WERI-Rb-1 (cell line): ENCODE measurements at regions not wholly inside any gene's neighbourhood (a gene's known extent, or its start where the extent isn't known, plus 50 kb on each side); places are given as distances from the start of the nearest gene placed in this dataset.
"Not testable (repeated sequence)": the region's sequence is repeated elsewhere in the genome, so short reads cannot be mapped to it uniquely, and the experiment has no call there.

Source experiments
- DNase-seq: peaks from one replicate; pipeline ENCODE4 v3.0.0-alpha.2; 2020
- H3K27ac ChIP-seq: fragments of 250-450 bp; sonication (Bioruptor Pico); 2 replicates; pipeline ENCODE4 v1.5.1; 2020; ENCODE audit warnings: mild to moderate bottlenecking, moderate library complexity
- H3K27me3 ChIP-seq: fragments of 250-450 bp; sonication (Bioruptor Pico); 2 replicates; pipeline ENCODE4 v1.5.1; 2021; ENCODE audit warnings: mild to moderate bottlenecking, low read depth, moderate library complexity; ENCODE audit not compliant: insufficient read depth, severe bottlenecking
- H3K36me3 ChIP-seq: fragments of 250-450 bp; sonication (Bioruptor Pico); 2 replicates; pipeline ENCODE4 v1.5.1; 2020; ENCODE audit warnings: mild to moderate bottlenecking, moderate library complexity
- H3K4me3 ChIP-seq: 2 replicates; pipeline ENCODE4 v1.5.1; 2011; ENCODE audit warnings: low read depth, mild to moderate bottlenecking, control low read depth, low read length
- H3K9me3 ChIP-seq: fragments of 250-450 bp; sonication (Bioruptor Pico); 2 replicates; pipeline ENCODE4 v1.5.1; 2021; ENCODE audit warnings: mild to moderate bottlenecking, moderate library complexity; ENCODE audit not compliant: severe bottlenecking
- TF ChIP-seq, protein P1 (sequence below): IDR thresholded peaks from 2 replicates; pipeline ENCODE4 v1.5.1; 2011; ENCODE audit warnings: low read depth, mild to moderate bottlenecking, control low read depth, inconsistent platforms, low read length

DNA sequence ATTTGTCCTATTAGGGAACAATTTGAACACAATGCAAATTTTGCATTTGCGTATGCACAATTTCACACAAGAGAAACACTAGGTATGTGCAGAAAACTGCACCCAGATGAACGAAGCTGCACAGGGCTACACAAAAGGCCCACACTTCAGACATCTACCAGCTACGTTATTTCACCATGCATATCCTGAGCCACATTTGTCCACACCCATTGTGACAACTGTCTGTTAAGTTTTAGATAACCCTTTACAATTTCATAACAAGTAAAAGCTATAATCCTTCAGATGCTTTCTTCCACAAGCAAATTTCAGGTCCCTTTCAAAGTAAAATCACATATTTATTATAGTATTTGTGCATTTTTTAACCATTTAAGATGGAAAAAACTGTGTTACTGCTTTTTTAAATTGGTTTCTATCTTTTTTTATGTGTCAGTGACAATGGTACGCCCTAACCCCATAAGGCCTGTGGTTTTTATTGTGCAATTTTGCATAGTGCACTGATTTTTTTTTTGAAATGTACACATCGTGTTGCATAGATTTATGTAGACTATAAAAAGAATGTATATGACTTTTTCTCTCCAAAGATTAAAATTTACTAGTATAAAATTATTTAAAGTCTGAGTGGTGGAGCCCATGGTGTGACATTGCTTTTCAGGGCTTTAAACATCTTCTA lies 87.8 kb upstream of the BTG1 start:
- H3K27ac ChIP-seq: no peak overlapping the region
- TF ChIP-seq, protein P1, sequence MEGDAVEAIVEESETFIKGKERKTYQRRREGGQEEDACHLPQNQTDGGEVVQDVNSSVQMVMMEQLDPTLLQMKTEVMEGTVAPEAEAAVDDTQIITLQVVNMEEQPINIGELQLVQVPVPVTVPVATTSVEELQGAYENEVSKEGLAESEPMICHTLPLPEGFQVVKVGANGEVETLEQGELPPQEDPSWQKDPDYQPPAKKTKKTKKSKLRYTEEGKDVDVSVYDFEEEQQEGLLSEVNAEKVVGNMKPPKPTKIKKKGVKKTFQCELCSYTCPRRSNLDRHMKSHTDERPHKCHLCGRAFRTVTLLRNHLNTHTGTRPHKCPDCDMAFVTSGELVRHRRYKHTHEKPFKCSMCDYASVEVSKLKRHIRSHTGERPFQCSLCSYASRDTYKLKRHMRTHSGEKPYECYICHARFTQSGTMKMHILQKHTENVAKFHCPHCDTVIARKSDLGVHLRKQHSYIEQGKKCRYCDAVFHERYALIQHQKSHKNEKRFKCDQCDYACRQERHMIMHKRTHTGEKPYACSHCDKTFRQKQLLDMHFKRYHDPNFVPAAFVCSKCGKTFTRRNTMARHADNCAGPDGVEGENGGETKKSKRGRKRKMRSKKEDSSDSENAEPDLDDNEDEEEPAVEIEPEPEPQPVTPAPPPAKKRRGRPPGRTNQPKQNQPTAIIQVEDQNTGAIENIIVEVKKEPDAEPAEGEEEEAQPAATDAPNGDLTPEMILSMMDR: no peak
- no peaks in the 10 kb centered on the region for H3K9me3 ChIP-seq
- DNase-seq: no peak
- H3K4me3 ChIP-seq: no peak overlapping the region
- H3K36me3 ChIP-seq: no peaks in the 10 kb centered on the region
- H3K27me3 ChIP-seq: no peaks in the 10 kb centered on the region

DNA sequence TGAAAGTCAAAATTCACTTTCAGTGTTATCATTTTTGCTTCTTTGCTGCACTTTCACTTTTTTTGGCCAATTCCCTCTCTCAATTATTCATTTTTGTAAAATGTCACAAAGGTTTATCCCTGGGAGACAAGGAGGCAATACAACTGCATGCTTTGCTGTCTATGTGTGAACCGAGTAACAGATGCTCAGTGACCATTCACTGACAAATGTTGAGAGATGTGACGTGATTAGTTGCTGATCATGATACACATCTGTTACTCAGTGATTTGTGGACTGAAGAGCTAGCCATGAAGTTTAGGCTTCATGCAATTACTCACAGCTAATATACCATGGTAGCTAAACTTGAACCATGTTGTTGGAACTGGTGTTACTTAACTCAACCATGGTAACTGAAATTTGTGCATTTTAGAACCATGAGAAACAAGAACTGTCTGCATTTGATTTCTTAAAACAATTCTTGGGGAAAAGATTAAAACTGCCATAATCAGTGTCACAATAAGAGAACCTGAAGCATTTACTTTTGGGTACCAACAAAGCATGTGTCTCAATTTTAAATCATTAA lies 86.8 kb upstream of the BTG1 start:
- DNase-seq, H3K27ac ChIP-seq: not testable (repeated sequence)

DNA sequence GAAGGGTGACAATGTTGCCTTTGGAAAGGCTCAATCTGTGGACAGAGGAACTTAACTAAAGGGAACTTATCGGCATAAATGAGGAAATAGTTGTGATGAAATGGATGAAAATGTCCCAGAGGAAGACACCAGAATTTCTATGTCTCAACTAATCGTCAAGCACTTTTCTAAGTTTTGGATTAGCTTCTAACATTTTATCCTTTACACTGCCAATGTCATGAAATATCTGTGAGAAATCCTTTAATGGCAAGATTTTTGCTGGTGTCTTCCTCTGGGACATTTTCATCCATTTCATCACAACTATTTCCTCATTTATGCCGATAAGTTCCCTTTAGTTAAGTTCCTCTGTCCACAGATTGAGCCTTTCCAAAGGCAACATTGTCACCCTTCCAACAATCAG lies 86.3 kb upstream of the BTG1 start:
- not testable (repeated sequence) for H3K27ac ChIP-seq, H3K9me3 ChIP-seq, DNase-seq, H3K36me3 ChIP-seq, H3K4me3 ChIP-seq, H3K27me3 ChIP-seq

More for the DNA sequence above, 86.8 kb upstream of the BTG1 start:
- H3K9me3 ChIP-seq, H3K27me3 ChIP-seq, H3K36me3 ChIP-seq, H3K4me3 ChIP-seq: not testable (repeated sequence)

DNA sequence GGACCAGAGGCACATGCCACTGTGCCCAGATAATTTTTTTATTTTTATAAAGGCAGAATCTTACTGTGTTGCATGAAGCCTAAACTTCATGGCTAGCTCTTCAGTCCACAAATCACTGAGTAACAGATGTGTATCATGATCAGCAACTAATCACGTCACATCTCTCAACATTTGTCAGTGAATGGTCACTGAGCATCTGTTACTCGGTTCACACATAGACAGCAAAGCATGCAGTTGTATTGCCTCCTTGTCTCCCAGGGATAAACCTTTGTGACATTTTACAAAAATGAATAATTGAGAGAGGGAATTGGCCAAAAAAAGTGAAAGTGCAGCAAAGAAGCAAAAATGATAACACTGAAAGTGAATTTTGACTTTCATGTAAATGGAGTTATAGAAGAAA lies 85.9 kb upstream of the BTG1 start:
- not testable (repeated sequence) for DNase-seq, H3K27ac ChIP-seq, H3K9me3 ChIP-seq, H3K27me3 ChIP-seq, H3K36me3 ChIP-seq, H3K4me3 ChIP-seq

DNA sequence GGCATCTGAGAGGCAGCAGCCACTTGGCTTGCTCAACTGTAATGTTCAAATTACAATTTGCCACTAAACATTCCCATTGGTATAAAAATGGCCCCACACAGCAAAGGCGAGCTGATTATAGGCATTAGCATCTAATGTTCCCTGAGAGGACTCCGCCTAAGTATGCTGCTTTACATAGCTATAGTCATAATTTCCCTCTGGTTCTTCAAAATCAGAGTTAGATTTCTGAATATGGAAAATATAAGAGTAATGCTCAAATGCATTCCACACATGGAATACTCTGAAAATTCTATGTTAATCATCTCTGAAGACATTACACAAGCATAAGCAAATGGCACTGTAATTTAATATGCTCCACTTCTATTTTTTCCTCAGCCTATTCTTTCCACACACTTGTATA lies 83.7 kb upstream of the BTG1 start:
- Histone ChIP-seq H3K4me3 (no peak overlapping the region), H3K9me3 (no peaks in the 10 kb centered on the region), H3K27ac (no peak overlapping the region), H3K36me3 (no peaks in the 10 kb centered on the region), H3K27me3 (no peaks in the 10 kb centered on the region)
- TF ChIP-seq, protein P1: no peak
- DNase-seq: no peak

DNA sequence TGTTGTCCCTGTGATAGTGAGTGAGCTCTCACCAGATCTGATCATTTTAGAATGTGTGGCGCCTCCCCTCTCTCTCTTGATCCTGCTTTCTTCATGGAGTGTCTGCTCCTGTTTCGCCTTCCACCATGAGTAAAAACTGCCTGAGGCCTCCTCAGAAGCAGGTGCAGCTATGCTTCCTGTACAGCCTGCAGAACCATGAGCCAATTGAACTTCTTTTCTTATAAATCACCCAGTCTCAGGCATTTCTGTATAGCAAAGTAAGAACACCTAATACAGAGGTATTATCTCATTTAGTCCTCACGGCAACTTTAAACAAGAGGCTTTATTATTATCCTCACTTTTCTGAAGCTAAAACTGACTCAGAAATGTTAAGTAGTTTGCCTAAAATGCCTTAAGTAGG lies 81.3 kb upstream of the BTG1 start:
- no peak for DNase-seq
- no peak overlapping the region for H3K4me3 ChIP-seq
- H3K27ac ChIP-seq: no peak overlapping the region
- no peaks in the 10 kb centered on the region for H3K36me3 ChIP-seq
- H3K9me3 ChIP-seq: no peaks in the 10 kb centered on the region
- no peaks in the 10 kb centered on the region for H3K27me3 ChIP-seq
- TF ChIP-seq, protein P1: no peak

DNA sequence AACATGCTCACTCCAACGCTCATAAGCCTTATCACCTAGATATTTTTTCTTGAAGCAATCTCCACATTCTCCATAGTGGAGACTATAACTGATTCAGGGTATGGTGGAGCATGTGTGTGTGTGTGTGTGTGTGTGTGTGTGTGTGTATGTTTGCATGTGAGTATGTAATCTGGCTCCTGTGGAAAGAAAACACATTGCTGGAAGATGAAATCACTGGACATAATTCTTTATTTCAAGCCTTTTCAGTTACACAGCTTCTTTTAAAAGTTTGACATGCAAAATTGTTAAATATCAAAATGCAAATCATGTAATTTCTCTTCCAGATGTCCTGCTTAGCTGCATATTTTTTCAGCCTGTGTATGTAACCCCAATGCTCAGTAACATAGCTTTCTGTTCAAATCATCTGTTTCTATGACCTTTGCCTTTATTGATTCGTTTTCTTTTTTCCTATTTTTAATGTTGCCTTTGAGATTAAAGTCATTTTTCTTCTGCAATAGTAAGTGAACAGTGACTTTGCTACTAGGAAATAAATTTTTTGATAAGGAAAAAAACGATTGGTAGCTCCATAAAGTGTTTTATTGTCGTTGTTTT lies 80.5 kb upstream of the BTG1 start:
- no peak overlapping the region for H3K27ac ChIP-seq
- TF ChIP-seq, protein P1: no peak
- H3K36me3 ChIP-seq: no peaks in the 10 kb centered on the region
- H3K9me3 ChIP-seq: no peaks in the 10 kb centered on the region
- no peaks in the 10 kb centered on the region for H3K27me3 ChIP-seq
- no peak for DNase-seq
- H3K4me3 ChIP-seq: no peak overlapping the region
